GM21526 (cell line): ENCODE measurements at regions not wholly inside any gene's neighbourhood (a gene's known extent, or its start where the extent isn't known, plus 50 kb on each side); places are given as distances from the start of the nearest gene placed in this dataset.

ENCODE experiments used
- ATAC-seq: cut with Tn5 transposase; IDR thresholded peaks from one replicate; pipeline ENCODE4 v1.9.1; 2021; ENCODE audit warnings: moderate library complexity; ENCODE audit not compliant: unreplicated experiment, low FRiP score

GRCh38 chr16:61596655-61597054 lies 439.6 kb downstream of the CDH8 start:
- no peak for ATAC-seq

- ATAC-seq = no peak
Observed at GRCh38 chr16:61595605-61596004, 440.6 kb downstream of the CDH8 start.

- no peak for ATAC-seq
Observed at GRCh38 chr16:61590577-61590976, 445.7 kb downstream of the CDH8 start.

- ATAC-seq = no peak
Observed at GRCh38 chr16:61587526-61587925, 448.7 kb downstream of the CDH8 start.

GRCh38 chr16:61581417-61582046 lies 454.7 kb downstream of the CDH8 start:
- no peak for ATAC-seq

- no peak for ATAC-seq
Observed at GRCh38 chr16:61580579-61580978, 455.7 kb downstream of the CDH8 start.

- ATAC-seq = no peak
Observed at GRCh38 chr16:61579195-61579594, 457.0 kb downstream of the CDH8 start.

- no peak for ATAC-seq
Observed at GRCh38 chr16:61576476-61576875, 459.8 kb downstream of the CDH8 start.

- ATAC-seq = no peak
Observed at GRCh38 chr16:61575617-61576016, 460.6 kb downstream of the CDH8 start.

- no peak for ATAC-seq
Observed at GRCh38 chr16:61569028-61569427, 467.2 kb downstream of the CDH8 start.

- ATAC-seq = no peak
Observed at GRCh38 chr16:61564716-61565115, 471.5 kb downstream of the CDH8 start.

- no peak for ATAC-seq
Observed at GRCh38 chr16:61555718-61556441, 480.4 kb downstream of the CDH8 start.

- no peak for ATAC-seq
Observed at GRCh38 chr16:61549327-61549726, 486.9 kb downstream of the CDH8 start.

GRCh38 chr16:61547626-61548025 lies 488.6 kb downstream of the CDH8 start:
- ATAC-seq = no peak

GRCh38 chr16:61544165-61544564 lies 492.1 kb downstream of the CDH8 start:
- ATAC-seq = no peak

- ATAC-seq = no peak
Observed at GRCh38 chr16:61540216-61540615, 496.0 kb downstream of the CDH8 start.

GRCh38 chr16:61530697-61531096 lies 505.5 kb downstream of the CDH8 start:
- ATAC-seq = no peak

GRCh38 chr16:61500851-61501250 lies 535.4 kb downstream of the CDH8 start:
- ATAC-seq = no peak

- ATAC-seq = no peak
Observed at GRCh38 chr16:61480250-61480649, 556.0 kb downstream of the CDH8 start.

- no peak for ATAC-seq
Observed at GRCh38 chr16:61471737-61472136, 564.5 kb downstream of the CDH8 start.

- no peak for ATAC-seq
Observed at GRCh38 chr16:61471023-61471422, 565.2 kb downstream of the CDH8 start.

- no peak for ATAC-seq
Observed at GRCh38 chr16:61465285-61465684, 571.0 kb downstream of the CDH8 start.
